Neural cell (in vitro differentiated cells): ENCODE measurements at regions not wholly inside any gene's neighbourhood (a gene's known extent, or its start where the extent isn't known, plus 50 kb on each side); places are given as distances from the start of the nearest gene placed in this dataset.

Source experiments
- H2AFZ ChIP-seq: fragments of 200-600, 300-800 bp; sonication (generic), shearing (Covaris generic); 2 replicates; pipeline ENCODE4 v1.6.0; 2014; ENCODE audit warnings: low read depth, mild to moderate bottlenecking, antibody characterized with exemption, low read length, moderate library complexity
- H3F3A ChIP-seq: fragments of 200-600 bp; shearing (Covaris generic); 2 replicates; pipeline ENCODE4 v1.6.1; 2016; ENCODE audit warnings: mild to moderate bottlenecking, moderate library complexity, mixed read lengths, antibody characterized with exemption, low read length; ENCODE audit not compliant: insufficient read depth, poor library complexity, severe bottlenecking
- H3K27ac ChIP-seq: fragments of 200-600, 300-800 bp; sonication (generic), shearing (Covaris generic); 2 replicates; pipeline ENCODE4 v1.5.1; 2014; ENCODE audit warnings: mild to moderate bottlenecking, low read length, moderate library complexity
- H3K27me3 ChIP-seq: fragments of 300-800, 200-600 bp; sonication (generic), shearing (Covaris generic); 2 replicates; pipeline ENCODE4 v1.6.0; 2014; ENCODE audit warnings: mild to moderate bottlenecking, low read depth, low read length, moderate library complexity; ENCODE audit not compliant: insufficient read depth
- H3K36me3 ChIP-seq: fragments of 300-800, 200-600 bp; sonication (generic), shearing (Covaris generic); 2 replicates; pipeline ENCODE4 v1.5.1; 2014; ENCODE audit warnings: mild to moderate bottlenecking, antibody characterized with exemption, low read length, moderate library complexity; ENCODE audit not compliant: insufficient read depth
- H3K4me2 ChIP-seq: fragments of 300-800, 200-600 bp; sonication (generic), shearing (Covaris generic); 2 replicates; pipeline ENCODE4 v1.6.0; 2014; ENCODE audit warnings: mild to moderate bottlenecking, low read length
- H3K4me3 ChIP-seq: fragments of 300-800, 200-600 bp; sonication (generic), shearing (Covaris generic); 2 replicates; pipeline ENCODE4 v1.5.1; 2014; ENCODE audit warnings: mild to moderate bottlenecking, low read length, moderate library complexity
- H3K79me2 ChIP-seq: fragments of 200-600 bp; shearing (Covaris generic); replicated peaks from 2 replicates; pipeline ENCODE4 v1.6.0; 2014; ENCODE audit warnings: mild to moderate bottlenecking, low read length, moderate library complexity; ENCODE audit not compliant: insufficient read depth
- H3K9ac ChIP-seq: fragments of 300-800, 200-600 bp; sonication (generic), shearing (Covaris generic); 2 replicates; pipeline ENCODE4 v1.6.1; 2016; ENCODE audit warnings: mild to moderate bottlenecking, low read length, mixed read lengths
- H3K9me2 ChIP-seq: fragments of 200-600 bp; shearing (Covaris generic); 2 replicates; pipeline ENCODE4 v1.6.1; 2016; ENCODE audit warnings: mild to moderate bottlenecking, low read length, mixed read lengths; ENCODE audit not compliant: insufficient read depth
- H3K9me3 ChIP-seq: fragments of 200-600, 300-800 bp; sonication (generic), shearing (Covaris generic); 2 replicates; pipeline ENCODE4 v1.6.1; 2016; ENCODE audit warnings: mild to moderate bottlenecking, mixed run types, low read length, moderate library complexity, mixed read lengths
- H4K20me1 ChIP-seq: fragments of 200-600 bp; shearing (Covaris generic); 2 replicates; pipeline ENCODE4 v1.6.1; 2016; ENCODE audit warnings: mild to moderate bottlenecking, mixed run types; ENCODE audit not compliant: insufficient read depth
- CTCF ChIP-seq: fragments of 450-650 bp; IDR thresholded peaks from 2 replicates; pipeline ENCODE4 v1.5.1; 2014; ENCODE audit warnings: antibody characterized with exemption, mild to moderate bottlenecking, moderate library complexity; ENCODE audit not compliant: poor library complexity, severe bottlenecking
- EP300 ChIP-seq: fragments of 450-650 bp; conservative IDR thresholded peaks from 2 replicates; pipeline ENCODE4 v1.6.1; 2014; ENCODE audit warnings: antibody characterized with exemption, mild to moderate bottlenecking, moderate library complexity; ENCODE audit not compliant: poor library complexity, severe bottlenecking
- EZH2 ChIP-seq: fragments of 200-600, 300-800 bp; shearing (Covaris generic), sonication (generic); IDR thresholded peaks from 2 replicates; pipeline ENCODE4 v1.6.1; 2014; ENCODE audit warnings: antibody characterized with exemption, low read length, borderline replicate concordance, mild to moderate bottlenecking; ENCODE audit not compliant: insufficient read depth, poor library complexity, severe bottlenecking
- MXI1 ChIP-seq: fragments of 450-650 bp; conservative IDR thresholded peaks from 2 replicates; pipeline ENCODE4 v1.6.1; 2014; ENCODE audit warnings: antibody characterized with exemption, mild to moderate bottlenecking; ENCODE audit not compliant: poor library complexity, severe bottlenecking
- POLR2AphosphoS5 ChIP-seq: IDR thresholded peaks from 2 replicates; pipeline ENCODE4 v1.6.1; 2012
- RAD21 ChIP-seq: fragments of 450-650 bp; conservative IDR thresholded peaks from 2 replicates; pipeline ENCODE4 v1.6.1; 2014; ENCODE audit warnings: antibody characterized with exemption, mild to moderate bottlenecking, moderate library complexity
- SMC3 ChIP-seq: fragments of 450-650 bp; conservative IDR thresholded peaks from 2 replicates; pipeline ENCODE4 v1.6.1; 2014; ENCODE audit warnings: antibody characterized with exemption, mild to moderate bottlenecking, moderate library complexity; ENCODE audit not compliant: poor library complexity
- TAF1 ChIP-seq: IDR thresholded peaks from 2 replicates; pipeline ENCODE4 v1.6.1; 2012; ENCODE audit warnings: low read depth
- TF ChIP-seq, protein P1 (sequence below): IDR thresholded peaks from 2 replicates; pipeline ENCODE4 v1.6.1; 2012; ENCODE audit warnings: borderline replicate concordance

DNA sequence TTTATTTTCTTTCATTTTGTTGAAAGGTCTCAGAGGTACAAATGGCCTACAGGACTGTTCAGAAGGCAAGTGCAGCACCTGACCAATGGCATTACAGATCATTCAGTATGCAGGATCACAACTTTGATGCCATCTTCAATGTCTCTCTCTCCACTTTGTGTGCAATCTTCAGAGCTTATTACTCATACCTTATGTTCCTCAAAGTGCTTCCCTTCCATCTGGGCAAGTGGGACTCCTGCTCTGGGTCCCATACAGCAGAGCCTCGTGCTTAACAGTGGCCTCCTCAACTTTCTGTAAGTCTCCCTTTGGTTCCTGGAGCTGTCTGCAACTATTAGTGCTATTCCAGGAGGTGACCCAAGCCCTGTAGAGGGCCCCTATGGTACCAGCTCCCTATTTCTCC lies 358.4 kb upstream of the RPS23 start:
- Histone ChIP-seq H4K20me1 (no peaks in the 10 kb centered on the region), H2AFZ (no peak overlapping the region), H3F3A (peaks cover 5% of the 10 kb centered on the region), H3K79me2 (no peaks in the 10 kb centered on the region), H3K4me3 (no peak overlapping the region), H3K27me3 (no peaks in the 10 kb centered on the region), H3K36me3 (no peaks in the 10 kb centered on the region), H3K9me2 (no peaks in the 10 kb centered on the region), H3K27ac (no peak overlapping the region), H3K4me2 (no peak overlapping the region), H3K9ac (no peak overlapping the region), H3K9me3 (no peaks in the 10 kb centered on the region)
- TF ChIP-seq TAF1, result no peak
- no peak for TF ChIP-seq EP300
- no peak for TF ChIP-seq EZH2
- no peak for TF ChIP-seq RAD21
- TF ChIP-seq CTCF, result no peak
- TF ChIP-seq SMC3, result no peak
- TF ChIP-seq, protein P1, sequence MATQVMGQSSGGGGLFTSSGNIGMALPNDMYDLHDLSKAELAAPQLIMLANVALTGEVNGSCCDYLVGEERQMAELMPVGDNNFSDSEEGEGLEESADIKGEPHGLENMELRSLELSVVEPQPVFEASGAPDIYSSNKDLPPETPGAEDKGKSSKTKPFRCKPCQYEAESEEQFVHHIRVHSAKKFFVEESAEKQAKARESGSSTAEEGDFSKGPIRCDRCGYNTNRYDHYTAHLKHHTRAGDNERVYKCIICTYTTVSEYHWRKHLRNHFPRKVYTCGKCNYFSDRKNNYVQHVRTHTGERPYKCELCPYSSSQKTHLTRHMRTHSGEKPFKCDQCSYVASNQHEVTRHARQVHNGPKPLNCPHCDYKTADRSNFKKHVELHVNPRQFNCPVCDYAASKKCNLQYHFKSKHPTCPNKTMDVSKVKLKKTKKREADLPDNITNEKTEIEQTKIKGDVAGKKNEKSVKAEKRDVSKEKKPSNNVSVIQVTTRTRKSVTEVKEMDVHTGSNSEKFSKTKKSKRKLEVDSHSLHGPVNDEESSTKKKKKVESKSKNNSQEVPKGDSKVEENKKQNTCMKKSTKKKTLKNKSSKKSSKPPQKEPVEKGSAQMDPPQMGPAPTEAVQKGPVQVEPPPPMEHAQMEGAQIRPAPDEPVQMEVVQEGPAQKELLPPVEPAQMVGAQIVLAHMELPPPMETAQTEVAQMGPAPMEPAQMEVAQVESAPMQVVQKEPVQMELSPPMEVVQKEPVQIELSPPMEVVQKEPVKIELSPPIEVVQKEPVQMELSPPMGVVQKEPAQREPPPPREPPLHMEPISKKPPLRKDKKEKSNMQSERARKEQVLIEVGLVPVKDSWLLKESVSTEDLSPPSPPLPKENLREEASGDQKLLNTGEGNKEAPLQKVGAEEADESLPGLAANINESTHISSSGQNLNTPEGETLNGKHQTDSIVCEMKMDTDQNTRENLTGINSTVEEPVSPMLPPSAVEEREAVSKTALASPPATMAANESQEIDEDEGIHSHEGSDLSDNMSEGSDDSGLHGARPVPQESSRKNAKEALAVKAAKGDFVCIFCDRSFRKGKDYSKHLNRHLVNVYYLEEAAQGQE, result no peak
- TF ChIP-seq POLR2AphosphoS5, result no peak

- Histone ChIP-seq H3K79me2 (no peaks in the 10 kb centered on the region), H3F3A (peaks cover under 1% of the 10 kb centered on the region), H3K9me3 (no peaks in the 10 kb centered on the region), H4K20me1 (no peaks in the 10 kb centered on the region), H3K27ac (no peak overlapping the region), H3K9me2 (no peaks in the 10 kb centered on the region), H3K27me3 (no peaks in the 10 kb centered on the region), H2AFZ (no peak overlapping the region), H3K4me3 (no peak overlapping the region), H3K9ac (no peak overlapping the region), H3K4me2 (no peak overlapping the region), H3K36me3 (no peaks in the 10 kb centered on the region)
- TF ChIP-seq MXI1 (no peak), SMC3 (no peak), EP300 (no peak), RAD21 (no peak), CTCF (no peak), TAF1 (no peak), POLR2AphosphoS5 (no peak), EZH2 (no peak)
- TF ChIP-seq, protein P1, result no peak
Measured at GRCh38 chr5:82635561-82636288, 357.6 kb upstream of the RPS23 start.
